LNCaP clone FGC (cell line): ENCODE measurements at regions not wholly inside any gene's neighbourhood (a gene's known extent, or its start where the extent isn't known, plus 50 kb on each side); places are given as distances from the start of the nearest gene placed in this dataset.
"Not testable (repeated sequence)": the region's sequence is repeated elsewhere in the genome, so short reads cannot be mapped to it uniquely, and the experiment has no call there.

ENCODE experiments used
- DNase-seq: peaks from one replicate; pipeline ENCODE4 v3.0.0-alpha.2; 2011; ENCODE audit warnings: low read depth
- H3K4me3 ChIP-seq: 2 replicates; pipeline ENCODE4 v1.5.1; 2011; ENCODE audit warnings: mild to moderate bottlenecking, low read depth, low read length, control low read depth
- CTCF ChIP-seq: IDR thresholded peaks from 2 replicates; pipeline ENCODE4 v1.5.1; 2012; ENCODE audit warnings: mild to moderate bottlenecking; ENCODE audit not compliant: control insufficient read depth, insufficient read depth; ENCODE audit errors: extremely low read depth

DNA sequence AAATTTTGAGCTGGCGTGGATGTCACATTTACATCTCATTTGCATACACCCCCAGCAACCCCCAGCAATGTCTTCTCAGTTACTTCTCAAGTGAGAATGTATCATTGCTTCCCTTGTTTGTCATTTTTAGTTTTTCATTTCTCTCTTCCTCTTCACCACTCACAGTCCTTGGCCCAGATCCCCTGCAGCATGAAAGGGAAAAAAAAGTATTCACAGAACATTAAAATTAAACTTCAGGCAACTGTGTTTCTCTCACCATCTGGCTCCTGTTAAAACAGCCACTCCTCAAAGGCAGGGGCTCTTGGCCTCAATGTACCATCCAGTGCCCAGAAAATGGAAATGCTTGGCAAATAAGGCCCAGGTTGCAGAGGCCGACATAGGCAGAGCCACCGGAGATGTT, 126.8 kb downstream of the CTNND1 start:
- H3K4me3 ChIP-seq, result no peak overlapping the region
- no peak for TF ChIP-seq CTCF
- DNase-seq, result no peak

- no peak for TF ChIP-seq CTCF
- no peak overlapping the region for H3K4me3 ChIP-seq
- DNase-seq, result no peak
These were observed 128.9 kb downstream of the CTNND1 start for GRCh38 chr11:57890521-57890920.

DNA sequence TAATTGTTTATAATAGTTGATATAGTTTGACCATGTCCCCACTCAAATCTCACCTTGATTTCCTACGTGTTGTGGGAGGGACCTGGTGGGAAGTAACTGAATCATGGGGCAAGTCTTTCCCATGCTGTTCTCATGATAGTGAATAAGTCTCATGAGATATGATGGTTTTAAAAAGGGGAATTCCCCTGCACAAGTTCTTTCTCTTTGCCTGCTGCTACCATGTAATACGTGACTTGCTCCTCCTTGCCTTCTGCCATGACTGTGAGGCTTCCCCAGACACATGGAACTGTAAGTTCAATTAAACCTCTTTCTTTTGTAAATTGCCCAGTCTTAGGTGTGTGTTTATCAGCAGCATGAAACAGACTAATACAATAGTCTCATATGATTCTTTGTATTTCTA, 130.5 kb upstream of the OR9Q1 start:
- DNase-seq, result not testable (repeated sequence)

GRCh38 chr11:57896361-57897145, 127.1 kb upstream of the OR9Q1 start:
- TF ChIP-seq CTCF, result no peak

More for the DNA sequence above, 130.5 kb upstream of the OR9Q1 start:
- not testable (repeated sequence) for H3K4me3 ChIP-seq

GRCh38 chr11:57899378-57899777, 124.3 kb upstream of the OR9Q1 start:
- no peak for DNase-seq
- no peak for TF ChIP-seq CTCF
- no peak overlapping the region for H3K4me3 ChIP-seq

More at GRCh38 chr11:57896361-57897145, 127.1 kb upstream of the OR9Q1 start:
- H3K4me3 ChIP-seq, result no peak overlapping the region
- no peak for DNase-seq

DNA sequence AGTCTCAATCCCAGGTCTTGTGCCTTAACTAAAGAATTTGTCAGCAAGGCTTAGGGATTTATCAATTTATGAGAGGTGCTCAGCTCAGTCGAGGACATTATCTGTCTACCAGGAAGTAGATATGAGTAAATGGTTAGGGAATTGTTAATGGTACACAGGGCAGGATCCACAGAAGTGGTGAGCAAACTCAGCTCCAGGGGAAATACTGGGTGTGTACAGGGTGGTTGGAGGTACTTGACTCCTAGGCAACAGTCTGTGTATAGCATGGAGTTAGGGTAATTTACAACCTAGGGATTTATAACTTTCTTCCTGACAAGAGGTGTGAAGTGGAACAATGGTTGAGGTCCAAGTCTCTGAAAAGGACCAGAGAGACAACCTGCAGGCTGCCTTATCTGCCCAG, 123.4 kb upstream of the OR9Q1 start:
- no peak for DNase-seq
- TF ChIP-seq CTCF, result no peak
- no peak overlapping the region for H3K4me3 ChIP-seq

DNA sequence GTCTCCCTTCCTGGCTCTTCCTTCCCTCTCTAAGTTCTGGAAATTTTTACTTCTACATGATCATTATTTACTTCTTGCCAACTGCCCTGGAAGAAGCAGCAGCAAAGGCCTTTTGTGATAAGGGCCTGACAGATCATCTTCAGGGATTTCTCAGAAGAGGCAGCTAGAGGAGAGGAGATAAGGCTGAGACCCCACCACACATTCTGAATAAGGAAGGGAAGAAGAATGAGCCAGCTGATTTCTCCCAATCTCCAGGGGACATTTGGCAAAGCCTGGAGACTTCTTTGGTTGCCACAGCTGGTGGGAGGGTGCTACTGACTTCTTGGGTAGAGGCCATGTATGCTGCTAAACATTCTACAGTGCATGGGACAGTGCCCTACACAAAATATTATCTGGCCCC, 122.4 kb upstream of the OR9Q1 start:
- no peak overlapping the region for H3K4me3 ChIP-seq
- no peak for DNase-seq
- no peak for TF ChIP-seq CTCF
